GM18498 (cell line): ENCODE measurements at regions not wholly inside any gene's neighbourhood (a gene's known extent, or its start where the extent isn't known, plus 50 kb on each side); places are given as distances from the start of the nearest gene placed in this dataset.

Source experiments
- ATAC-seq: cut with Tn5 transposase; IDR thresholded peaks from one replicate; pipeline ENCODE4 v1.9.1; 2021; ENCODE audit warnings: mild to moderate bottlenecking, moderate library complexity; ENCODE audit not compliant: unreplicated experiment

GRCh38 chr1:208537198-208537597, 293.0 kb upstream of the PLXNA2 start:
- no peak for ATAC-seq

GRCh38 chr1:208538078-208538477, 293.9 kb upstream of the PLXNA2 start:
- ATAC-seq: no peak

- ATAC-seq: no peak
Observed at GRCh38 chr1:208538587-208538986, 294.4 kb upstream of the PLXNA2 start.

GRCh38 chr1:208540724-208541123, 296.5 kb upstream of the PLXNA2 start:
- no peak for ATAC-seq

- peak; percentile 70 for ATAC-seq
Observed at GRCh38 chr1:208541225-208541855, 297.2 kb upstream of the PLXNA2 start.

- ATAC-seq: no peak
Observed at GRCh38 chr1:208542309-208542708, 298.1 kb upstream of the PLXNA2 start.

- ATAC-seq: no peak
Observed at GRCh38 chr1:208544053-208544452, 299.9 kb upstream of the PLXNA2 start.

GRCh38 chr1:208544794-208545193, 300.6 kb upstream of the PLXNA2 start:
- peak; percentile 56 for ATAC-seq

- ATAC-seq: no peak
Observed at GRCh38 chr1:208551024-208551423, 306.8 kb upstream of the PLXNA2 start.

- no peak for ATAC-seq
Observed at GRCh38 chr1:208551633-208552320, 307.6 kb upstream of the PLXNA2 start.

GRCh38 chr1:208552928-208553327, 308.7 kb upstream of the PLXNA2 start:
- no peak for ATAC-seq

GRCh38 chr1:208556461-208556860, 312.3 kb upstream of the PLXNA2 start:
- ATAC-seq: no peak

- ATAC-seq: no peak
Observed at GRCh38 chr1:208557046-208557722, 313.0 kb upstream of the PLXNA2 start.

GRCh38 chr1:208557723-208558094, 313.5 kb upstream of the PLXNA2 start:
- no peak for ATAC-seq

- ATAC-seq: no peak
Observed at GRCh38 chr1:208559597-208560329, 315.6 kb upstream of the PLXNA2 start.

GRCh38 chr1:208562151-208562960, 318.2 kb upstream of the PLXNA2 start:
- ATAC-seq: no peak

- ATAC-seq: no peak
Observed at GRCh38 chr1:208564466-208564865, 320.3 kb upstream of the PLXNA2 start.

- no peak for ATAC-seq
Observed at GRCh38 chr1:208565756-208566440, 321.7 kb upstream of the PLXNA2 start.

GRCh38 chr1:208569181-208569580, 325.0 kb upstream of the PLXNA2 start:
- ATAC-seq: no peak

GRCh38 chr1:208570362-208570761, 326.2 kb upstream of the PLXNA2 start:
- no peak for ATAC-seq
